Endodermal cell (in vitro differentiated cells): ENCODE measurements at regions not wholly inside any gene's neighbourhood (a gene's known extent, or its start where the extent isn't known, plus 50 kb on each side); places are given as distances from the start of the nearest gene placed in this dataset.
A peak's percentile ranks its signal among the peaks of the same experiment; 100 is the strongest.

ENCODE experiments used
- DNase-seq: peaks from one replicate; pipeline ENCODE4 v3.0.0-alpha.2; 2017
- H3K27ac ChIP-seq: 2 replicates; pipeline ENCODE4 v1.5.1; 2013; ENCODE audit warnings: mild to moderate bottlenecking, low read depth, low read length, moderate library complexity
- H3K27me3 ChIP-seq: 2 replicates; pipeline ENCODE4 v1.6.1; 2013; ENCODE audit warnings: mild to moderate bottlenecking, low read length, moderate library complexity; ENCODE audit not compliant: insufficient read depth, control insufficient read depth, poor library complexity, severe bottlenecking
- H3K36me3 ChIP-seq: 2 replicates; pipeline ENCODE4 v1.7.0; 2013; ENCODE audit warnings: mild to moderate bottlenecking, low read length, moderate library complexity; ENCODE audit not compliant: control insufficient read depth, insufficient read depth
- H3K4me1 ChIP-seq: one replicate; pipeline ENCODE4 v1.7.0; 2013; ENCODE audit warnings: low read length; ENCODE audit not compliant: control insufficient read depth, insufficient read depth
- H3K4me3 ChIP-seq: 2 replicates; pipeline ENCODE4 v1.5.1; 2013; ENCODE audit warnings: mild to moderate bottlenecking, low read length, moderate library complexity
- H3K9ac ChIP-seq: 2 replicates; pipeline ENCODE4 v1.6.1; 2013; ENCODE audit warnings: mild to moderate bottlenecking, low read length, moderate library complexity; ENCODE audit not compliant: poor library complexity, severe bottlenecking; ENCODE audit errors: extremely low read depth
- H3K9me3 ChIP-seq: 2 replicates; pipeline ENCODE4 v1.6.1; 2013; ENCODE audit warnings: mild to moderate bottlenecking, low read length, moderate library complexity; ENCODE audit not compliant: control insufficient read depth
- H3K27ac Mint-ChIP-seq: 2 replicates; pipeline ENCODE4 v1.8.0; 2020; ENCODE audit warnings: mixed read lengths
- H3K27me3 Mint-ChIP-seq: 2 replicates; pipeline ENCODE4 v1.8.0; 2021; ENCODE audit warnings: mild to moderate bottlenecking, mixed read lengths; ENCODE audit not compliant: insufficient read depth
- H3K36me3 Mint-ChIP-seq: 2 replicates; pipeline ENCODE4 v1.8.0; 2020; ENCODE audit warnings: low read depth, mixed read lengths
- H3K4me1 Mint-ChIP-seq: 2 replicates; pipeline ENCODE4 v1.8.0; 2020; ENCODE audit warnings: mixed read lengths
- H3K4me3 Mint-ChIP-seq: 2 replicates; pipeline ENCODE4 v1.8.0; 2020; ENCODE audit warnings: mild to moderate bottlenecking, moderate library complexity, mixed read lengths
- H3K9me3 Mint-ChIP-seq: 2 replicates; pipeline ENCODE4 v1.8.0; 2020; ENCODE audit warnings: mild to moderate bottlenecking, mixed read lengths
- CTCF ChIP-seq: fragments of 200-600 bp; sonication (generic); conservative IDR thresholded peaks from 2 replicates; pipeline ENCODE4 v1.5.0; 2021; ENCODE audit warnings: antibody characterized with exemption, mild to moderate bottlenecking
- WGBS, 2 experiments: methylation state at CpG; one replicate each; pipeline versions ENCODE4 v1.1.5 to v1.1.7; 2013; ENCODE audit warnings: missing lambda C conversion rate in 2 of 2, mixed read lengths in 1 of 2; ENCODE audit not compliant: insufficient coverage in 1 of 2, insufficient read length in 1 of 2; 5-methylcytosine and 5-hydroxymethylcytosine counted together

- WGBS, 2 experiments: 78 to 93% methylated on average over 1 of the region's 1 CpG
- TF ChIP-seq CTCF: no peak
- H3K36me3 Mint-ChIP-seq: no peaks in the 10 kb centered on the region
Measured at GRCh38 chr5:117100176-117100575, 525.6 kb upstream of the SEMA6A start.

GRCh38 chr5:117098094-117098493 is 523.5 kb upstream of the SEMA6A start:
- no peak for TF ChIP-seq CTCF
- Histone ChIP-seq H3K9ac (no peak overlapping the region), H3K9me3 (no peaks in the 10 kb centered on the region), H3K27ac (no peak overlapping the region), H3K36me3 (no peaks in the 10 kb centered on the region), H3K4me1 (peaks cover 15% of the 10 kb centered on the region), H3K27me3 (no peaks in the 10 kb centered on the region), H3K4me3 (no peak overlapping the region)
- no peaks in the 10 kb centered on the region for H3K9me3 Mint-ChIP-seq
- WGBS, 2 experiments: 97 to 100% methylated on average over 1 to 3 of the region's 3 CpGs
- no peaks in the 10 kb centered on the region for H3K27me3 Mint-ChIP-seq
- H3K4me1 Mint-ChIP-seq: peaks cover 29% of the 10 kb centered on the region
- H3K27ac Mint-ChIP-seq: no peak overlapping the region
- no peak for DNase-seq
- H3K4me3 Mint-ChIP-seq: no peak overlapping the region
- no peaks in the 10 kb centered on the region for H3K36me3 Mint-ChIP-seq

More at GRCh38 chr5:117100176-117100575, 525.6 kb upstream of the SEMA6A start:
- Histone ChIP-seq H3K9ac (no peak overlapping the region), H3K4me3 (no peak overlapping the region), H3K36me3 (no peaks in the 10 kb centered on the region), H3K27ac (no peak overlapping the region), H3K4me1 (peaks cover 14% of the 10 kb centered on the region), H3K9me3 (no peaks in the 10 kb centered on the region), H3K27me3 (no peaks in the 10 kb centered on the region)
- Mint-ChIP-seq H3K4me1 (peaks cover 28% of the 10 kb centered on the region), H3K4me3 (no peak overlapping the region), H3K27me3 (no peaks in the 10 kb centered on the region), H3K9me3 (no peaks in the 10 kb centered on the region), H3K27ac (no peak overlapping the region)
- no peak for DNase-seq

GRCh38 chr5:117095346-117096332 is 521.0 kb upstream of the SEMA6A start:
- WGBS, 2 experiments: 42 to 64% methylated on average over 2 to 10 of the region's 10 CpGs
- H3K27ac ChIP-seq: peak overlapping the region; percentile 73
- peak overlapping the region; percentile 14 for H3K27ac Mint-ChIP-seq

More at GRCh38 chr5:117095346-117096332, 521.0 kb upstream of the SEMA6A start:
- no peaks in the 10 kb centered on the region for H3K36me3 ChIP-seq
- peak; percentile 58 for DNase-seq
- no peaks in the 10 kb centered on the region for H3K27me3 Mint-ChIP-seq
- no peak for TF ChIP-seq CTCF
- no peak overlapping the region for H3K9ac ChIP-seq
- no peaks in the 10 kb centered on the region for H3K9me3 Mint-ChIP-seq
- no peaks in the 10 kb centered on the region for H3K27me3 ChIP-seq
- H3K4me3 ChIP-seq: no peak overlapping the region
- H3K4me3 Mint-ChIP-seq: no peak overlapping the region
- no peaks in the 10 kb centered on the region for H3K36me3 Mint-ChIP-seq
- peaks cover 15% of the 10 kb centered on the region for H3K4me1 ChIP-seq
- peaks cover 26% of the 10 kb centered on the region for H3K4me1 Mint-ChIP-seq
- H3K9me3 ChIP-seq: no peaks in the 10 kb centered on the region
